Stromal cell of bone marrow (primary cell): ENCODE measurements at regions not wholly inside any gene's neighbourhood (a gene's known extent, or its start where the extent isn't known, plus 50 kb on each side); places are given as distances from the start of the nearest gene placed in this dataset.
"Not testable (repeated sequence)": the region's sequence is repeated elsewhere in the genome, so short reads cannot be mapped to it uniquely, and the experiment has no call there.

Experiments
- DNase-seq: peaks from one replicate; pipeline ENCODE4 v3.0.0-alpha.2; 2012; ENCODE audit warnings: low read depth

DNA sequence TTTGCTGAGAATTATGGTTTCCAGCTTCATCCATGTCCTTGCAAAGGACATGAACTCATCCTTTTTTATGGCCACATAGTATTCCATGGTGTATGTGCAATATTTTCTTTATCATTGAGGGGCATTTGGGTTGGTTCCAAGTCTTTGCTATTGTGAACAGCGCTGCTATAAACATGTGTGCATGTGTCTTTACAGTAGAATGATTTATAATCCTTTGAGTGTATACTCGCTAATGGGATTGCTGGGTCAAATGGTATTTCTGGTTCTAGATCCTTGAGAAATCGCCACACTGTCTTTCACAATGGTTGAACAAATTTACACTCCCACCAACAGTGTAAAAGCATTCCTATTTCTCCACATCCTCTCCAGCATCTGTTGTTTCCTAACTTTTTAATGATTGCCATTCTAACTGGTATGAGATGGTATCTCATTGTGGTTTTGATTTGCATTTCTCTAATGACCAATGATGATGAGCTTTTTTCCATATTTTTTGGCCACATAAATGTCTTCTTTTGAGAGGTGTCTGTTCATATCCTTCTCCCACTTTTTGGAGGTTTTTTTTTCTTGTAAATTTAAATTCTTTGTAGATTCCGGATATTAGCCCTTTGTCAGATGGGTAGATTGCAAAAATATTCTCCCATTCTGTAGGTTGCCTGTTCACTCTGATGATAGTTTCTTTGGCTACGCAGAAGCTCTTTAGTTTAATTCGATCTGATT is 180.1 kb downstream of the PLPPR4 start:
- not testable (repeated sequence) for DNase-seq

- DNase-seq = no peak
These were observed 180.8 kb downstream of the PLPPR4 start for GRCh38 chr1:99445071-99445470.

- DNase-seq = peak; percentile 22
These were observed 181.2 kb downstream of the PLPPR4 start for GRCh38 chr1:99445486-99445885.

GRCh38 chr1:99447721-99448120 is 183.4 kb downstream of the PLPPR4 start:
- no peak for DNase-seq

GRCh38 chr1:99455760-99456159 is 190.2 kb upstream of the PALMD start:
- DNase-seq = no peak

- DNase-seq = no peak
These were observed 189.4 kb upstream of the PALMD start for GRCh38 chr1:99456536-99456935.

- DNase-seq = no peak
These were observed 188.3 kb upstream of the PALMD start for GRCh38 chr1:99457381-99458165.

GRCh38 chr1:99461499-99461898 is 184.4 kb upstream of the PALMD start:
- DNase-seq = no peak

DNA sequence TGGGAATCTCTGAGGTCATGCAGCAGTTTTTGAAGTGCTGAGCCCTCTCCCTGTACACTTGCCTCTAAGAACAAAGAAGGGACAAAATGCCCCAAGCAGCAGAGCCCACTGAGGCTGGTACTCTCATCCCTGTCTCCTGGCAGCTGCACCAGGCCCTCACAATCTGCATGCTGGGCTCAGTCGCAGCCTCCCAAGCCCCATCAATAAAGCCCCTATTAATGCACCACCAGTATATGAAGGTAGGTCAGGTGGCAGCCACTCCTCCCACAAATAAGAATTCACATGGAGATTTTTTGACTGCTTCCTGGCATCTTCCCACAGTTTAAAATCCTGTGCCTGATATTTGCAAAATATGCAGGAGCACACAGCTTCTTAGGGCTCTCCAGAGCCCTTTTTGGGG is 181.2 kb upstream of the PALMD start:
- no peak for DNase-seq

DNA sequence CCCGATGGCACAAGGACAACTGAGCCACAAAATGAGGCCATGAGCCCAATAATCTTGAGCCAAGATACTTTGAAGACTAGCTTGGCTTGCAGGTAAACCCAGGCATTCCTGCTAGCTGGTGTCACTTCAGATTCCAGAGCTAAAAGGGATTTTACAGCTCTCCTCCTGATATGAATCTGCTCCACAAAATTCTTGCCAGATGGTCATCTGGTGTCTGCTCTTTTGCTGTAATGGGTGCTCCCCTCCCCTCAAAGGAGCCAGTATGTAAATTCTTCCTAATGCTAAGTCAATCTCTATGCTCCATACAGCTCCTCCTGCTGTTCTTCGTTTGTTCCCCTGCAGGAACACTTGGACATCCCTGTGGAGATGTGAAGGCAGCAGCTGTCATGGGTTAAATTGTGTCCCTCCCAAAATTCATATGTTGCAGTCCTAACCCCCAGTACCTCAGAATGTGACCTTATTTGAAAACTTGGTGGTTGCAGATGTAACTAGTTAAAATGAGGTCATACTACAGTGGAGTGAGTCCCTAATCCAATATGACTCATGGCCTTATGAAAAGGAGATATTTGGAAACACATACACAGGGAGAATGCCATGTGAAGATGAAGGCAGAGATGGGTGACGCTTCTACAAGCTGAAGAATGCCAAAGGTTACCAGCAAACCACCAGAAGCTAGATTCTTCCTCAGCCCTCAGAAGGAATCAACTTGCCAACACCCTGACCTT is 180.6 kb upstream of the PALMD start:
- peak; percentile 78 for DNase-seq

GRCh38 chr1:99467645-99468044 is 178.3 kb upstream of the PALMD start:
- no peak for DNase-seq

DNA sequence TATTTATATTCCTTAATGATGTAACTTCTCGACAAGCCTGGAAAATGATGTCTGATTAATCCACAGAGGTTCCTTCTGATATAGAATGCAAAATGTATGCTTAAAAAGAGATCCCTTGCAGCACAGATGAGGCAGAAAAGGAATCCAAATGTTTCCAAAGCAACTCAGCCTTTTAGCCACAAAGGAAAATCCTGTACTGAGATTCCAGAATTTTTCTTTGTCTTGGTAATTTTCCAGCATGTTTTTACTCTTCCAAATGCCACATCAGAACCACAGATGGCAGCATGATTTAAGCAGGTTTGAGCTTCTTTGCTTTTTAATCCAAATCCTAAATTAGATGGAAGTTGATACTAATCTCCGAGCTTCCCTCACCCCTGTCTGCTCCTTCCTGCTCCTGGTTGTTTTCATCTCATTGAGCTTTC is 176.4 kb upstream of the PALMD start:
- peak; percentile 36 for DNase-seq

DNA sequence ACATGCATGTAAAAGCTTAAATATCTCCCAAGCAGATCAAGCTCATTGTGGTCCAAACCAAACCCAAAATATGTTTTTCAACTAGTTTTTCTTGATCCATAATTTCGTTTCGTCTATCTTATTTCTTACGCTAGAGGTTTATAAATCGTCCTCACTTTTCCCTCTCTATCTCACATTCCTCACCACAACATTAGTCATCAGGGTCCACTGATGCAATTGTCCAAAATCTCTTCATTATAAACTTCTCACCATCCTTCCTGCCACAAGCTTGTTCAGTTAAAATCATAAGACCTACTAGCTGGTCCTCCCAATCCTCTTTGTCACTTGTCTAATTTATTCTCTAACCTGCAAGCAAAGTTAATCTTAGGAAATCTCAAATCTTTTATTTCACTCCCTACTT is 173.0 kb upstream of the PALMD start:
- DNase-seq = no peak

DNA sequence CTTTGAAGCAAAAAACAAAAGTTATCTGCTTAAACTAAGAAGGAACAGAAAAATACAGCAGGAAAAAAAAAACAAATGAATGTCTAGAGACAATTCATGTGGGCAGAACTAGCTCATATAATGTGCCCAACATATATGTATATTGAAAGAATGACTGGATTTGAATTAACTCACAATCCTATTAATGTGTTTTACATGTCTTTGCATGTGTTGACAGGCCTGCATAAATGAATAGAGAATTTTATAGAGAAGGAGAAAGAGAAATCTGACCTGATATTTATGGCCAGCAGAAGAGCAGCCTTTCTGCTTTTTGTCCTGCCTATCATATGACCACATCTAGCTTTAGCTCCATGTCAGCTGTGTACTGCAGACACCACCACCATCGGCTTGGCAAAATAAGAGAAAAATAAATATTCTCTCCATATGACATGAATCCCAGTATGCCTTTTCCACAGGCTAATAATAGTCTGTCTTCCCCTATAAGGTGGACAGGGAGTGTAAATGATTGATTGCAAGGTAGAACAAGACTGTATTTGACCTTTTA is 171.5 kb upstream of the PALMD start:
- no peak for DNase-seq

DNA sequence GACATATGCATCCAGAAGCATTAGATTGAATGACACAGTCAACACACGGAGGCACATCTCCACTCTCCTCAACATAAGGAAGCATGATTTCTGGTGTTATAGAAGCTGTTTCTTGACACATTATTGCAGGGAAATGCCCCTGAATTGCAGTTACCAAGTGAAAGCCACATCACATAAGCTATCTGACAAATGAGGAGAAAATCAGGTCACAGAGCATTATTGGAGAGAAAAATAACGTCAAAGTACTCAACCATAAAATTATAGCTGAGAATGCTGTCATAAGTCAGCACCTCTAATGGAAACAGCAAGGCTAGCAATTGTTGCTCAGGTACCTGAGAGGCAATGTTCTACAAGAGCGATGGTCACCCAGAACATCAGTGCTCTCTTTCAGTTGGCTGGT is 169.9 kb upstream of the PALMD start:
- no peak for DNase-seq

DNA sequence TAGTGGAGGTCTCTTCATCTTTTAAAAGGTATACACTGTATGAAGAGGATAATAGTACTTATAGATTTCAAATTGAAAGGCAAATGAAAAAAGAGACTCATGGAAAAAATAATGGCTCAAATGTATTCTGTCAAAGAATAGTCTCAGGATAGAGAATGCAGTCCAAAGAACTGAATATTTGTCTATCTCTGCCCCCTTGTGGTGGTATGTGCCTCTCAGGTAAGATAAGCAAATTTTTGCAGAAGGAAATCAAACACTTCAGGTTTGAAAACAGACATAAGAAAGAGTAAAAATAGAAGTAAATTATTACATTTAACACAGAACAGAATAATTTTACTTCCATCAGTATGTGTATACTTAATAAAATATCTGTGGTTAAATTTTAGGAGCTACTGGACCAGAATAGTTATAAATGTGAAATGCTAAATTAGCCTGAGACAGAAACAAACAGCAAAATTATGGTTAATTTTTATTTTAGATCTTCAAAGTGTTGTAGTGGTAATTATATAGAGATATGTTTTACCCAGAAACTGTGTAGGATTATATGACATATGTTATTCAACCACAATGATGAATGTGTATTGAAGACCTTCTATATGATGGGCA is 164.4 kb upstream of the PALMD start:
- peak; percentile 34 for DNase-seq

GRCh38 chr1:99482286-99482685 is 163.6 kb upstream of the PALMD start:
- no peak for DNase-seq

GRCh38 chr1:99482750-99483149 is 163.2 kb upstream of the PALMD start:
- DNase-seq = no peak

DNA sequence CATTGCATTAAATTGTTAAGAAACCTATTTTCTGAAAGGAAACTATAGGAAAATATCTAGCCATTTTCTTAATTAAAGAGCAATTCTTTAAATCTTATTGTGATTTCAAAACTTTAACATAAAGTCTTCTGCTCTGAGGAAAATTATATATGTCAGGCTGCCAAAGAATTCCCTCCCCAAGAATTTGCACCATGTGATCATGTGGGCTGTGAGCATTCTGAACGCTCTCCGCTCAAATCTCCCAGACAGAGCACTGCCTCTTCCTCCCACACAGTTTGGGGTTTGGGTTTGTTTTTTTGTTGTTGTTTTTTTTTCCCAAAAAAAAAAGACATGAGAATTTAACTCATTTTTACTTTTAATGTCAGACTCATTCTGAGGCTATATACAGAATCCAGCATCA is 155.9 kb upstream of the PALMD start:
- no peak for DNase-seq

DNA sequence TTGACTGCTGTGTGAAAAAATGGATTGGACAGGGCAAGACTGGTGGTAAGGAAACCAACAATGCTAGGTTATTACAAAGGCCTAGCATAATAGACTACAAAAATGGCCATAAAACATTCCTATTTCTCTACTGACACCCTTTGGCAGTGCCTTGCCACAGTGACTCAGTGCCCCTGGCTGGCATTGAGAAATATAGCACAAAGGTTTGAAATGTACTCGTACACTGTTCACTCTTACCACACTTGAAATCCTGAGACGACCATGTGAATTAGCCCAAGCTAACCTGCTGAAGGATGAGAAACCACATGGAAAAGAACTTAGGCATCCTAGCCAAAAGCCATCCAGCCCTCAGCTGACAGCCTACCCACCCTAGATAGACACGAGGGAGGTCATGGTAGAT is 149.8 kb upstream of the PALMD start:
- DNase-seq = no peak

DNA sequence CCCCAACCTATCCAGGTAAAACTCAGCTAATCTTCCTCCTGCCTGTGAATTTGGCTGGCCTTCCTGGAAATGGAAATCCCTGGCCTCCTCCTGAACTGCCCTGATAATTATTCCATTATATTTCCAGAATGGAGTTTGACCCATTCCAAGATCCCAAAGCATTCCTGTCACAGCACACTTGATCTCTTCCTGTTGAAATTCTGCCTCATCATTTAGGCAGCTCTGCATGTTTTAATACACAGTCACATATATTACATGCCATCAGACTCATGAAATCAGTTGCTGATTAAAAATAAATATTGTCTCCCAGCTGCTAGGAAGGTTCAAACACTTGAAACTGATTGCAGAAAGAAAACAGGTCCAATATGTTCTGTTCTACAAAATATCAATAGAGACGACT is 148.2 kb upstream of the PALMD start:
- no peak for DNase-seq

DNA sequence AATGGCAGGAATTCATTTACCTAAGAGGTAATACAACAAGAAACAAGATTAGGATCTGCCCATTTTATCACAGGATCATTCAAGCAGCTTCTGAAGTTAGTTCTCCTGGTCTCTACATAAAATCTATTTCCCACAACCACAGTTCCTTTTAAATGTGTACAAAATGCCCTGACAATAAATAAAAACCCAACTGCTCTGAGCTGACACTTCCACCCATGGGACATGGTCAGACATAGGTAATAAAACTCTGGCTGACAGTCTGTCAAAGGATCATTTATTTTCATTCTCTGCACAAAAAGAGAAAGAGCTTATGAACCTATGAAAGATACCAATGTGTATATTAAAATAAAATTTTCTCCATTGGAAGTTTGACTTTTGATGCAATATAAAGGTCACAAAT is 145.4 kb upstream of the PALMD start:
- DNase-seq = no peak
